ENCODE measurements at regions not wholly inside any gene's neighbourhood (a gene's known extent, or its start where the extent isn't known, plus 50 kb on each side); places are given as distances from the start of the nearest gene placed in this dataset.
"Not testable (repeated sequence)": the region's sequence is repeated elsewhere in the genome, so short reads cannot be mapped to it uniquely, and the experiment has no call there.

DNA sequence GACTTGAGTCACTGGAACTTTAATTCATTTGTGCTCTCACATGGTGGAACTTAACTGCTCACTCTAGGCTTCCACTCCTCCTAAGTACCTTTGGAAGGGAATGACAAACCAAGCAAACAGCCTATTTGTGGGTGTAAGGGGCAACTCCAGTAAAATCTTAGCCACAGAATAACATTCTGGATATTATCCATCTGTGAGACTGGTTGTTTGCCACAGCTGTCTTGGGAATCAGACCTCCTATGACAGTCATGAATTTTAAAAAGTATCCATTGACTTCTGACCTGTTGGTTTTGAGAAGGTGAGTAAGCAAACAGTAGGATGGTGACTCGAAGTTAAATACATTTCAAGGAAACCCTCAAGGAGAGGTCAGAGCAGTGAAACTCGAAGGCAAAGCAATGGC lies 147.3 kb upstream of the CDIN1 start:
- H3K36me3 Mint-ChIP-seq (ENCODE audit: low read depth) = no peaks in the 10 kb centered on the region
- H3K27me3 Mint-ChIP-seq (ENCODE audit: insufficient read depth) = no peaks in the 10 kb centered on the region

DNA sequence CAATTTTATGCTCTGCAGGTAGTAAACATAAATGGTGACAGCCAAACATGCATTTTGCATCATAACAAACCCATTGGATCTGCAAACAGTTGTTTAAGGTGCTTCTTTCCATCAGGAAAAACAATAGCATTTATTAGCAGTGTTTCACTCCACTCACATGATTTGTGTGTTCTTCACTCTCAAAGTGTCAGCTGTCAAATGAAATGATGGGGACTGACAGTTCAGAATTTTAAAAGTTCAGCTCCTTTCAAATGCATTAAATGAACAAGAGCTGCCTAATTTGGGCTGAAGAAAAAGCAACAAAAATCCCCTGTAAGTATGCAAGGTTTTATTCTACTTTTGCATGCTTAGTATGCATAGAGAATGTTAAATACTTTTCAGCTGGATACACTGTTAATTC lies 145.2 kb upstream of the CDIN1 start:
- no peak overlapping the region for H3K4me3 Mint-ChIP-seq
- no peaks in the 10 kb centered on the region for H3K9me3 Mint-ChIP-seq
- DNase-seq (ENCODE audit: low spot score) = no peak
- H3K27me3 Mint-ChIP-seq (ENCODE audit: insufficient read depth) = no peaks in the 10 kb centered on the region
- intact Hi-C loops (cut with micrococcal nuclease) = no loop called here
- H3K36me3 Mint-ChIP-seq (ENCODE audit: low read depth) = no peaks in the 10 kb centered on the region
- no peak overlapping the region for H3K27ac Mint-ChIP-seq
- no peaks in the 10 kb centered on the region for H3K4me1 Mint-ChIP-seq (ENCODE audit: low read depth)

More for the DNA sequence above, 147.3 kb upstream of the CDIN1 start:
- no peak overlapping the region for H3K4me3 Mint-ChIP-seq
- intact Hi-C loops (cut with micrococcal nuclease) = no loop called here
- no peak overlapping the region for H3K27ac Mint-ChIP-seq
- H3K9me3 Mint-ChIP-seq = no peaks in the 10 kb centered on the region
- no peaks in the 10 kb centered on the region for H3K4me1 Mint-ChIP-seq (ENCODE audit: low read depth)
- DNase-seq (ENCODE audit: low spot score) = no peak

DNA sequence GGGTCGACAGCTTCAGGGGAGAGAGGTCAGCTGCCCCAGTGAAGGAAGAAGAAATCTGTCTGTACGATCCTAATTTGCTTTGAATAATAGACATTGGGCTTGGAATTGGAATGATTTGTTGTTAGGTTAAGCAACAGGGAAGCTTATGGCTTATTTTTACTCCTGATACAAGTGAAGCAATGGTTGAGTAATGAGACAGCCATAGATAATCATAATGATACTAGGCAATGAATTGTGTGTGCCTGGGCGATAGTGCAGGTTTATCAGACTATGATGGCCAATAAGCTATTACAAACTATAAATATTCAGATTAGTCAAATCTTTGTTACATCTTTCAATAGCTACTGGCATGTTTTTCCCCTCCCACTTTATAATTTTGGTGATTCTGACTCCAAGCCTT lies 140.9 kb upstream of the CDIN1 start:
- no peaks in the 10 kb centered on the region for H3K27me3 Mint-ChIP-seq (ENCODE audit: insufficient read depth)

DNA sequence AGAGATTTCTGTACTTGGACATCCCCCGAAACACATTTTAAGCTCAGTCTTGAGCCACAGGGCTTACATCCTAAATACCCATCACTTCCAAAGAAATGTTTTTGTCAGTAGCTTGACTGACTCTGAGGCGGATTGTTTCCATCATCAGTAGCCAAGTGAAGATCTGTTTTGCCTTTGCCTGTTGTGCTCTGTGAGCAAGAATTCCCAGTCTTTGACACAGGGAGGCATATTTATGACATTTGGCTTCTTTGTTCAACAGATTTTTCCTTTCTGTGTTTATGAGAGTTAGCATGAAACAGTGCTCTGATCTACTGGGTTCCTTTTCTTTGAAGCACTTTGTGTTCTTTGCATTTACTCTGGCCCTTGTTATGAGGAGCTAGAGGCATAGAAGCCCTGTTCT lies 132.1 kb upstream of the CDIN1 start:
- Mint-ChIP-seq H3K36me3 (ENCODE audit: low read depth) (no peaks in the 10 kb centered on the region), H3K4me3 (no peak overlapping the region), H3K4me1 (ENCODE audit: low read depth) (no peaks in the 10 kb centered on the region), H3K27ac (no peak overlapping the region), H3K9me3 (no peaks in the 10 kb centered on the region), H3K27me3 (ENCODE audit: insufficient read depth) (no peaks in the 10 kb centered on the region)
- DNase-seq (ENCODE audit: low spot score) = no peak
- intact Hi-C loops (cut with micrococcal nuclease) = no loop called here

More for the DNA sequence above, 140.9 kb upstream of the CDIN1 start:
- intact Hi-C loops (cut with micrococcal nuclease) = no loop called here
- no peaks in the 10 kb centered on the region for H3K4me1 Mint-ChIP-seq (ENCODE audit: low read depth)
- H3K27ac Mint-ChIP-seq = no peak overlapping the region
- no peaks in the 10 kb centered on the region for H3K9me3 Mint-ChIP-seq
- DNase-seq (ENCODE audit: low spot score) = no peak
- no peaks in the 10 kb centered on the region for H3K36me3 Mint-ChIP-seq (ENCODE audit: low read depth)
- no peak overlapping the region for H3K4me3 Mint-ChIP-seq

DNA sequence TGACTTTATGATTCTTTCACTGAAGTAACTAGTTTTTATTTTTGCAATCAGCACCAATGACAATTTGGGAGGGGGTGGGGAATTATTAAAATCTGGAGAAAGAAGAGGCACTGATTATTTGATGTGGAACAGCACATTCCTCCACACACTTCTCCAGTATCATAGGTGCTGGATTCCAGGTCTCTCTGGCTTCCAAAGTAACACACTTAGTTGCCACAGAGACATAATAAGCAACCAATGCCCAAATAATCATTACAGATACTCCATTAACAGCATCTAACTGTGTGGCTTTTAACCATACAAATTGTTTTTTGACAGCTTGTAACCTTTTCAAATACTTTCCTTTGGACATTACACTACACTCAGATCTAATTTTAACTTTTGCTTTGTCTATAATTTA lies 131.0 kb upstream of the CDIN1 start:
- Mint-ChIP-seq H3K36me3 (ENCODE audit: low read depth) (no peaks in the 10 kb centered on the region), H3K4me1 (ENCODE audit: low read depth) (no peaks in the 10 kb centered on the region), H3K27me3 (ENCODE audit: insufficient read depth) (no peaks in the 10 kb centered on the region), H3K4me3 (no peak overlapping the region), H3K27ac (no peak overlapping the region), H3K9me3 (no peaks in the 10 kb centered on the region)
- intact Hi-C loops (cut with micrococcal nuclease) = no loop called here
- DNase-seq (ENCODE audit: low spot score) = no peak

DNA sequence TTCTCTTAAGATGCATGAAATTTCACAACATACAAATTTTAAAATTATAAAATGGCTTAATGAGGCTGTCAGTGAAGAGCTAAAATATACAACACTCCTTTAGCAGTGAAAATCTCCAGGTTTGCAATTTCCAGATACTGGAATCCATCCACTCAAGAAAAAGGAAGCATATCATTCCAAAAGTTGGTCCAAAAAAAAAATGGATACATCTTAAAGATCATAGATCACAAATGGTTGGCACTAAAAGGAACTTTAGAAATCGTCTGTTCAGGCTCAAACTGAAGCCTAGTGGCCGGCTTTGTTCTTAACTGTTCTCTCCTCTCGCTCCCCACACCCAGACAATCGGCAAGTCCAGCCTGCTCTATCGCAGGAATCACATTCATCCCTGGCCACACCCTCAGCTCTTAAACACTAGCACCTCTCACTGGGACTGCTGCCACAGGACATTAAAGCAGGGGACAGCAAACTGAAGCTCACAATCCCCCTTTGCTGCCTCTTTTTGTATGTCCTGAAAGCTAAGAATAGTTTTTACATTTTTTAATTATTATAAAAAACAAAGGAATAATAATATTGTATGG lies 130.3 kb upstream of the CDIN1 start:
- Mint-ChIP-seq H3K4me3 (no peak overlapping the region), H3K27me3 (ENCODE audit: insufficient read depth) (no peaks in the 10 kb centered on the region), H3K36me3 (ENCODE audit: low read depth) (no peaks in the 10 kb centered on the region), H3K9me3 (no peaks in the 10 kb centered on the region), H3K4me1 (ENCODE audit: low read depth) (no peaks in the 10 kb centered on the region), H3K27ac (no peak overlapping the region)
- intact Hi-C loops (cut with micrococcal nuclease) = no loop called here
- DNase-seq (ENCODE audit: low spot score) = no peak

DNA sequence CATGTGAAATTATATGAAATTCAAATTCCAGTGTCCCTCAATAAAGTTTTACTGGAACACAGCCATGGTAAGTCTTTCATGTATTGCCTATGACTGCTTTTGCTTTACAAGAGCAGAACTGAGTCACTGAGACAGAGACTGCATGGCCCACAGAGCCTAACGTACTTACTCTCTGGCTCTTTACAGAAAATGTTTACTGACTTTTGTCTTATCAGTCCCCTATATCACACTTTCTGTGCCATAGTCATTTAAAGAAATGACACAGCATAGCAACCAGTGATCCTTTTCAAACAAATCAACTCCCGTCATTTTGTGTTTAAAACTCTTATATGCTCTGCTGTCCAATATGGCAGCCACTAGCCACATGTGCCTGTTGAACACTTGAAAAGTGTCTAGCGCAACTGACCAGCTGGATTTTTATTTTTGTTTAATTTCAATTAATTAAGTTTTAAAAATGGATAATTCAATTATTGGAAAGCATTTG lies 129.7 kb upstream of the CDIN1 start:
- Mint-ChIP-seq H3K27ac (no peak overlapping the region), H3K4me1 (ENCODE audit: low read depth) (no peaks in the 10 kb centered on the region), H3K4me3 (no peak overlapping the region), H3K27me3 (ENCODE audit: insufficient read depth) (no peaks in the 10 kb centered on the region), H3K9me3 (no peaks in the 10 kb centered on the region), H3K36me3 (ENCODE audit: low read depth) (no peaks in the 10 kb centered on the region)
- DNase-seq (ENCODE audit: low spot score) = no peak
- intact Hi-C loops (cut with micrococcal nuclease) = no loop called here

DNA sequence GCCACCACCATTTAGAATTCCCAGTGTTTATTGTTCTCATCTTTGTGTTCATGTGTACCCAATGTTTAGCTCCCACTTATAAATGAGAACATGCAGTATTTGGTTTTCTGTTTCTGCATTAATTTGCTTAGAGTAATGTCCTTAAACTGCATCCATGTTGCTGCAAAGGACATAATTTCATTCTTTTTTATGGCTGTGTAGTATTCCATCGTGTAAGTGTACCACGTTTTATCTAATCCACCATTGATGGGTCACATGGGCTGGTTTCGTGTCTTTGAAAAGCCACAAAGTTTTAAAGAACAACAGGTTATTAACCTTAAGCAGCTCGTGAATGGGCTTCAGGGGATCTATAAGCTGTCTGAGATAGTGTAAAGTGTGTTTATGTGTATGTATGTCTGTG lies 125.2 kb upstream of the CDIN1 start:
- H3K36me3 Mint-ChIP-seq (ENCODE audit: low read depth); intact Hi-C loops (cut with micrococcal nuclease); DNase-seq (ENCODE audit: low spot score); H3K4me3 Mint-ChIP-seq; H3K27me3 Mint-ChIP-seq (ENCODE audit: insufficient read depth); H3K9me3 Mint-ChIP-seq; H3K4me1 Mint-ChIP-seq (ENCODE audit: low read depth); H3K27ac Mint-ChIP-seq: not testable (repeated sequence)

DNA sequence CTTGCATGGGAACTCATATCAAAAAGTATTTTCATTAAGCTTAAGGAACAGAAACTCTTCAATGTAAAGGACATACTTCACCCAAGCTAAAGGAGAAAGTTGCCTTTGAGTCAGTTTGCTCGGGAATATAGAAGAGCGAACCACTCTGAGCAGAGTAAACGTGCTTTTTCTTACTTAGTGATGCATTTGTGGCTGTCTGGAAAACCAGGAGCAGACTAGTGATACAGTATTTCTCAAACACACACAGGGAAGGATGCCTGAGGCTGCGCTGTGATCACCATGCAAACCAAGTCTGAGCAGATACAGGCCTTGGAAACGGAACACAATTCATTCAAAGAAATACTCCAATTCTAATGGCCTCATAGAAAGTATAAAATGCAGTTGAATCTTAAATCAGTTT lies 121.0 kb upstream of the CDIN1 start:
- Mint-ChIP-seq H3K4me3 (no peak overlapping the region), H3K4me1 (ENCODE audit: low read depth) (no peaks in the 10 kb centered on the region), H3K9me3 (peaks cover 5% of the 10 kb centered on the region), H3K27ac (no peak overlapping the region), H3K27me3 (ENCODE audit: insufficient read depth) (no peaks in the 10 kb centered on the region), H3K36me3 (ENCODE audit: low read depth) (no peaks in the 10 kb centered on the region)
- no peak for DNase-seq (ENCODE audit: low spot score)
- intact Hi-C loops (cut with micrococcal nuclease) = no loop called here

DNA sequence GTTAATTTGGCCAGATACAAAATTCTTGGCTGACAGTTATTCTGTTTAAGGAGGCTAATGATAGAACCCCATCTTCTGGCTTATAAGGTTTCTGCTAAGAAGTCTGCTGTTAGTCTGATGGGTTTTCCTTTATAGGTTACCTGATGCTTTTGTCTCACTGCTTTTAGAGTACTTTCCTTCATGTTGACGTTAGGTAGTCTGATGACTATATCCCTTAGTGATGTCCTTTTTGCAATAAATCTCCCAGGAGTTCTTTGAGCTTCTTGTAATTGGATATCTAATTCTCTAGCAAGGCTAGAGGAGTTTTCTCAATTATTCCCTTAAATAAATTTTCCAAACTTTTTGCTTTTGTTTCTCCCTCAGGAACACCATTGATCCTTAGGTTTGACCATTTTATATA lies 114.1 kb upstream of the CDIN1 start:
- no peak overlapping the region for H3K4me3 Mint-ChIP-seq
- intact Hi-C loops (cut with micrococcal nuclease) = no loop called here
- no peaks in the 10 kb centered on the region for H3K27me3 Mint-ChIP-seq (ENCODE audit: insufficient read depth)
- no peak for DNase-seq (ENCODE audit: low spot score)
- H3K4me1 Mint-ChIP-seq (ENCODE audit: low read depth) = no peaks in the 10 kb centered on the region
- H3K9me3 Mint-ChIP-seq = peaks cover 10% of the 10 kb centered on the region
- no peaks in the 10 kb centered on the region for H3K36me3 Mint-ChIP-seq (ENCODE audit: low read depth)
- no peak overlapping the region for H3K27ac Mint-ChIP-seq

DNA sequence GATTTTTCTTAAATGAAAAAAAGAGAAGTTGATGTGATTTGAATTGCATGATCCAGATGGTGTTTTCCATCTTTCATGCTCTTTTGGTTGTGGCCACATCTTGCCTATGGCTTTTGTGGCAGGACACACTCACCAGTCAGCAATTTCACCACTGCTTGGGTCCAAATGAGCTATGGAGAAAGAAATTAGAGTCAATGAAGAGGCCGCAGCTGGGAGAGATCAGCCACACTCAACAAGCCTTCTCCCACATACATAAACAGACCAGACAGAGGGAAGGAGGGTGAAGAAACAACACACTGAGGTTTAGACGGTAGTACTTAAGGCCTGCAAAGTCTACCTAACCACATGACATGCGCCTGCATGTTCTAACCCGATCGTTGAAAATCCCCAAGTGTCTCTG lies 110.7 kb upstream of the CDIN1 start:
- H3K27ac Mint-ChIP-seq = no peak overlapping the region
- no peaks in the 10 kb centered on the region for H3K27me3 Mint-ChIP-seq (ENCODE audit: insufficient read depth)
- H3K9me3 Mint-ChIP-seq = peaks cover 4% of the 10 kb centered on the region
- H3K4me1 Mint-ChIP-seq (ENCODE audit: low read depth) = no peaks in the 10 kb centered on the region
- DNase-seq (ENCODE audit: low spot score) = no peak
- H3K36me3 Mint-ChIP-seq (ENCODE audit: low read depth) = no peaks in the 10 kb centered on the region
- intact Hi-C loops (cut with micrococcal nuclease) = no loop called here
- no peak overlapping the region for H3K4me3 Mint-ChIP-seq

DNA sequence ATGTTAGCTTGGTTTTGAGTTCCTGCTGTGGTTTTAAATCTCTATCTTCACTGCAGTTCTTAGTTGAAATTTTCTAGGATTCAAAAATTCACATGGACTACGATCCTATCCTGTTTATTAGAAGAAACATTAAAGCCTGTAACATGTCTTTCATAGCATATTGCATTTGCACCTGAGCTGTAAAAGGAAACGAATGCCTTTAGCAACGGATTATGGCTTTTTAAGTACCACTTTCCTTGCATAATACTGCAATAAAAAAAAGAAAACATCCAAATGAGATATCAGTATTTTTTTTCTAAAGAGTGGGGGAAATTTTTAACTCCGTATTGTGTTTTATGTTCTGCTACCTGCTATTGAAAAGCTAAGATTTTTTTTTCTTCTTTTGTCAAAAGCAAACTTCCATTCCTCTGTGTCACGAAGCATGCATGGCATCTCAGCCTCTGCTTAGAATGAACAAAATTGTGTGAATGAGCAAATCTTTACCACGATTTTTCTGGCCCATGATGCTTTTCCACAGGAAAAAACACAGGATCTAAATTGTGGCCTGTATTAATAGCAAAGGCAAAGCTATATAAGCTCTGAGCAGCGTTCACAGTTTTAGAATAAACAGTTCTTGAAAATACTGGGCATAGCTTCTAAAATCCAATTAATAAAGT lies 110.0 kb upstream of the CDIN1 start:
- H3K27ac Mint-ChIP-seq = no peak overlapping the region
- H3K27me3 Mint-ChIP-seq (ENCODE audit: insufficient read depth) = no peaks in the 10 kb centered on the region
- H3K9me3 Mint-ChIP-seq = no peaks in the 10 kb centered on the region
- no peak overlapping the region for H3K4me3 Mint-ChIP-seq
- intact Hi-C loops (cut with micrococcal nuclease) = no loop called here
- DNase-seq (ENCODE audit: low spot score) = no peak
- no peaks in the 10 kb centered on the region for H3K4me1 Mint-ChIP-seq (ENCODE audit: low read depth)
- no peaks in the 10 kb centered on the region for H3K36me3 Mint-ChIP-seq (ENCODE audit: low read depth)

DNA sequence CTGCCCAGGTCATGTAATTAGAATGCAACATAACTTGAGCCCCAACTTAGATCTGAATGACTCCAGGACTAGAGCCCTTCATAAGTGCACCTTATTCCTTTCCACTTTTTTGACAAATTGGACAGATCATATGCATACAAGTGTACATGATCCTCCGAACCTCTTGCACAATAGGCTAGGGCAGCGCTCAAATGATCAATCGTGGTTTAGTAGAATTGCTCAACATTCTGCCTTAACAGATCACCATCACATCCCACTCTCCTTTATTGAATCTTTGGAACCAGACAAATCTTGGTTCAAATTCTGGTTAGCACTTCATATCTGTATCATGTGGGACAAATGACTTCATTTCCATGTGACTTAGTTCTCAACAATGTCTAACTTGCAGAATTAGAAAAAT lies 106.8 kb upstream of the CDIN1 start:
- Mint-ChIP-seq H3K9me3 (no peaks in the 10 kb centered on the region), H3K27ac (no peak overlapping the region), H3K4me3 (no peak overlapping the region), H3K4me1 (ENCODE audit: low read depth) (no peaks in the 10 kb centered on the region), H3K36me3 (ENCODE audit: low read depth) (no peaks in the 10 kb centered on the region), H3K27me3 (ENCODE audit: insufficient read depth) (no peaks in the 10 kb centered on the region)
- intact Hi-C loops (cut with micrococcal nuclease) = no loop called here
- DNase-seq (ENCODE audit: low spot score) = no peak

DNA sequence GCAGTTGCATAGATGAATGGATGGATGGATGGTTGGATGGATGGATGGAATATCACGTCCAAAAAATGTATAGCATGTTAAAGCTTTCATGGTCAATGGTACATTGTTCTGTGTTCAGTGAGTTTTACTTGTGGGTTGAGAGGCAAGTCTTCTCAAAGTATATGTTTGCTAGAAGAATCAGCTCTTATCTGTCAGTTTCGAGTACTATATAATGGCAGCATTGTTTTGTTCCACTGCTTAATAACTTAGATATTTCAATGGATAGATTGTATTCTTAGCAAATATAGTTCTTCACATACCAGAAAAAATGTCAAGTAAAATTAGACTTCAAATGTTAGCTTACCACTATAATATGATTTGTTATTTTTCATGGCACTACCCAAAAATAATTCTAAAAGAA lies 100.9 kb upstream of the CDIN1 start:
- no peaks in the 10 kb centered on the region for H3K36me3 Mint-ChIP-seq (ENCODE audit: low read depth)
- no peaks in the 10 kb centered on the region for H3K27me3 Mint-ChIP-seq (ENCODE audit: insufficient read depth)
- peaks cover 7% of the 10 kb centered on the region for H3K9me3 Mint-ChIP-seq
- no peak overlapping the region for H3K4me3 Mint-ChIP-seq
- intact Hi-C loops (cut with micrococcal nuclease) = no loop called here
- H3K27ac Mint-ChIP-seq = no peak overlapping the region
- H3K4me1 Mint-ChIP-seq (ENCODE audit: low read depth) = no peaks in the 10 kb centered on the region
- DNase-seq (ENCODE audit: low spot score) = no peak

All from activated T-helper 1 cell treated with anti-CD3 and anti-CD28 coated beads, Interleukin-12 subunit alpha, Interleukin-12 subunit beta, Interleukin-2, Interleukin-4 antibody, amounts not matched to agents 30 ng/mL and 10 ng/mL and 1 ng/mL, durations not matched to agents 14 hours and 24 hours and 36 hours (primary cell).